GM19324 (cell line): ENCODE measurements at regions not wholly inside any gene's neighbourhood (a gene's known extent, or its start where the extent isn't known, plus 50 kb on each side); places are given as distances from the start of the nearest gene placed in this dataset.

ENCODE experiments used
- ATAC-seq: cut with Tn5 transposase; IDR thresholded peaks from one replicate; pipeline ENCODE4 v1.9.1; 2021; ENCODE audit warnings: mild to moderate bottlenecking, moderate library complexity; ENCODE audit not compliant: unreplicated experiment, low FRiP score

DNA sequence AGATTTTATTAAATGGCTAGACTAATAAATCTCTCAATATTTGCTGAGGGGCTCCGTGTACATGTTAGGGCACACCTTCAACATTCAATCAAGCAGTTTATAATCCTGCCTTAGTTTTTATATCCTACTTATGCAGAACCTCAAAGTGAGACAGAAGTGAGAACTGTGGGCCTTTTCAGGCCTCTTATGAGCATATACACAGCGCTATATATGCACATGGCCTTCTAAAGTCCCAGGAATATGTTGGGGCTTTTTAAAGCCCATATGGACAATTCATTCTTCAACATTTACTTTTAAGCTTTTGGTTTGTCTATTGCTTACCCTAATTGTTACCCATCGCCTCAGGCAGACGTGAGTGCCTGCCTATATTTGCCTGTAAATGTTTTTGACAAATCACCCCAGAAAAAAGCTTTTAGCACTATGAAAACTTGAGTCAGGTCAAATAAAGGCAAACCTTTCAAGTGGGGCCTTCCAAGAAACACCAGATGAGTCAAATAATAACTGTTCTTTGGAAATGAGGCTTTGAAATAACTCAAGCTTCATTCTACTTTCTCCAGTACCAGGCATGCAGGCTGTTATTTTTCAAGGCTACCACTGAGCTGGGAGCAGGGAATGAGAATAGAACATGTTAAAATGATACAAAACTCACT lies 58.2 kb downstream of the ESM1 start:
- no peak for ATAC-seq

DNA sequence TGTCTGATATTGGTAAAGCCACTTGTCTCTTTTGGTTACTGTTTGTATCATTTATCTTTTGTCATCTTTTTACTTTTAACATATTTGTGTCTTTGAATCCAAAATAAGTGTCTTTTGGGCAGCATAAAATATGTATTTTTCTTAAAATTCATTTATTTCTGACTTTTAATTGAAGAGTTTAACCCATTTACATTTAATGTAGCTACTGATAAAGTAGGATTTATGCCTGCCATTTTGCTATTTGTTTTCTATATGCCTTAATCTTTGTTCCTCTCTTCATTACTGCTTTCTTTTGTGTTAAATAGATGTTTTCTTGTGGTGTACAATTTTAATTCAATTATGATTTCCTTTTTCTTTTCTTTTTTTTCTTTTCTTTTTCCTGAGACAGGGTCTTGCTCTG lies 60.9 kb downstream of the ESM1 start:
- ATAC-seq: no peak

DNA sequence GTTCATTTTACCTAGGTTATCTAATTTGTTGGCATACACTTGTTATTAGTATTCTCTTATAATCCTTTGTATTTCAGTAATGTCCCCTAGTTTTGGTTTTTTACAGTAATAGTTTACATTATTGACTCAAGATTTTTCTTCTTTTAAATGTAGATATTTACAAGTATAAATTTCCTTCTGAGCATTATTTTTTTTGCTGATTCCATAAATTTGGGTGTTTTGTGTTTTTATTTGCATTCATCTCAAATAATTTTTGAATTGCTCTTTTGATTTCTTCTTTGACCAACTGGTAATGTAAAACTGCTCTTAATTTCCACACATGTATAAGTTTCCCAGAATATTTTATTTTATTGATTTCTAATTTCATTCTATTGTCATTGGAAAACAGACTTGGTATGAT lies 68.1 kb downstream of the ESM1 start:
- no peak for ATAC-seq

DNA sequence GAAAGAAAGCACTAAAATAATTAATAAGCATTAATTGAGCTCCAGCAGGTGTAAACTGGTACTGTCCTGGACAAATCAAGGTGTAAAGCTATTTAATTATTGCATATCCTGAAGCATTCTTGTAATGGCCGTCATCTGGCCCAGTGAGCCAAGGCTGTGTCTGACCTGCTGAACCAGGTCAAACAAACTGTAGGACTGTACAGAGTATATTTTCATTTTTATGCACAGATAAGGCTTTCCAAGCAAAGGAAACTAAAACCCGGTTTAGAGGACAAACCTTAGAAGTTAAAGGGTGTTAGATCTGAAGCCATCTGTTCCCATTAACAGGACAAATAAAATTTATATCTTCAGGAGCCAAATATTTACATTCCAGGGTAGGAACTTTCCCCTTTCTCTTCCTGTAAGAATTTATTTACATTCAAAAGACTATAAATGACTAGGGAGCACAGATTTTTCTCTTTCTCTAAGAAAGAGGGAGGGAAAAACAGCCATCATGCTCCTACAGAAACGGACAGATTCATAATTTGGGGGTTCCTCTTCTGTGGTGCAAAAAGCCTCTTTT lies 69.8 kb downstream of the ESM1 start:
- no peak for ATAC-seq

DNA sequence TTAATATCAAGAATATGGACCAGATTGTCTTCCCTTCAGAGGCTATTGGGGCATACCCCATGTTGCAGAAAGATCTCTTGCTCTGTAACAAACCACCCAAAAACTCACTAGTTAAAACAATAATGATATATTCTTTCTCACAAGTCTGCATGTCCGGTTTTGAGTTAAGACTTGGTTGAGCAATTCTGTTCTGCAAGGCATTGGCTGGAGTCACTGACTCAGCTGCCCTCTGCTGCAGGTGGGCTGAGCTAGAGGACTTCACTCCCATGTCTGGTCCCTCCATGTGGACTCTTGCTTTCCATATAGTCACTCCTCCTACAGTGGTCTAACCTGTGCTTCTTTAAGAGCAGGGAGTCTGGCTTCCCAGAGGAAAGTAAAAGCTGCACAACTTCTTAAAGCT lies 73.4 kb downstream of the ESM1 start:
- no peak for ATAC-seq

DNA sequence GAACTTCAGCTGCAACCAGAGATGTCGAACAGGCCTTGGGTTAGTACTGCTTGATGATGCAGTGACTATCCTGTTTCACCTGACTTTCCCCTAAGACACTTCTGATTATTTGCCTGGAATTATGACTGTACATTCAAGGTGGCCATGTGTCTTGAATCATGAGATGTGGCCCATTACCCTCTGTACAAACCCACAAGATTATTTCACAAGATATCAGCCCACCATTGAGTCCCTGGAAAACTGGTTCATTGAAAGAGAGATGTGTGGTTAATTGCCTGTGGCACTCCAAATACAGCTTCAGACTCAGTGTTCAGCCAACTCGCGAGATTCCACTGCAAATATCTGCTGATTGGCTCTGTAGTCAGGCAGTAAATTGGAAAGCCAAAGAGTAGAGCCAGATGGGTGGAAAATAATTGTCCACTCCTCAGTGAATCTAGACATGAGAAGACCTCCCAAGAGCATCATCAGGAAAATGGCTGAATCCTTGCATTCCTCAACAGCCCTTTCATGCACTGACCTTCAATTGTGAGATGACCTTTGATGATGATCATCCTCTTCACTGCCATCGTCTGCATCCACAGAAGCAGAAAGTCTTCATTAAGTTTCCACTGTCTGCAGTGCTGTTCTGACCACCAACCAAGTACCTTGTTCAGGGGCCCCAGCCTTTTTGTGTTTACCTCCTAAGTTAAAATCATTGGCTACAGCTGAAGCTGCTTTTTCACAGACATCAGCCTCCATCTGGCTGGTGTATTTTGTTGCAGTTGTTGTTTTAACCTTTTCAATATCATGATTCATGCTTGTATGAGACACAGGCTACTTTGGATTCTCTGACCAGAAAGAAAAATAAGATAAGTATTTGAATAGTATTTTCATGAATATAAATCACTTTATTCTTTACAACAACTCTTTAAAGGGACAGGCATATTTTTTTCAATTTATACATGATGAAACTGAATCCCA lies 75.2 kb downstream of the ESM1 start:
- ATAC-seq: no peak

DNA sequence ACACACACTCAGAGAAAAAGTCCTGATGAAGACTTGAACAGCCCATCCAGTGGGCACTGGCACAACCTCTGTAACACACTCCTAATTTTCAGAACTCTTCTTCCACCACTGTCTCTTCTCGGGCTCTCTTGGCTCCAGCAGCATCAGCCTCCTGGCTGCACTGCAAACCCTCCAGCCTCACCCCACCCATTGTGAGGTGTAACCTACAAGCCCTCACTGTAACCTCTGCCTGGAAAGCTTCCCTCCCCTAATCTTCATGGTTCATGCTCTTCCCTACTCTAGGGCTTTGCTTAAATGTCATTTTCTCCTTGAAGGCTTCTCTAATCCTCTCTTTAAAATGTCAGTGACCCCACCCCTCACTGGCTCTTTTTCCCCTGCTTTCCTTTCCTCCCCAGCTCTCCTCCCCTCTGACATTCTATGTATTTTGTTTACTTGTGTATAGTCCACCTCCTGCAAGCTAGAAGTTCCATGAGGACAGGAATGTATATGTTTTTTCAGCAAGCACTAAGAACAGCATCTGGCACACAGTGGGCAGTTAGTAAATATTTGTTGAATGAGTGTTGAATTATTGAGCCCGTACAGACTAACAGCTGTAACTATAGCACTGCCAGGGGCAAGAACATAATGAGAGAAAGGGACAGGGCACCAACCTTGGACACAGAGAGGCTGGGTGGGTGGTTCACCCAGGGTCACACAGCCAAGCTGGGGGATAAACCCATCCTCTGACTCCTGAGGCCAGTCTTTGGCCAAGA lies 76.4 kb downstream of the ESM1 start:
- no peak for ATAC-seq

DNA sequence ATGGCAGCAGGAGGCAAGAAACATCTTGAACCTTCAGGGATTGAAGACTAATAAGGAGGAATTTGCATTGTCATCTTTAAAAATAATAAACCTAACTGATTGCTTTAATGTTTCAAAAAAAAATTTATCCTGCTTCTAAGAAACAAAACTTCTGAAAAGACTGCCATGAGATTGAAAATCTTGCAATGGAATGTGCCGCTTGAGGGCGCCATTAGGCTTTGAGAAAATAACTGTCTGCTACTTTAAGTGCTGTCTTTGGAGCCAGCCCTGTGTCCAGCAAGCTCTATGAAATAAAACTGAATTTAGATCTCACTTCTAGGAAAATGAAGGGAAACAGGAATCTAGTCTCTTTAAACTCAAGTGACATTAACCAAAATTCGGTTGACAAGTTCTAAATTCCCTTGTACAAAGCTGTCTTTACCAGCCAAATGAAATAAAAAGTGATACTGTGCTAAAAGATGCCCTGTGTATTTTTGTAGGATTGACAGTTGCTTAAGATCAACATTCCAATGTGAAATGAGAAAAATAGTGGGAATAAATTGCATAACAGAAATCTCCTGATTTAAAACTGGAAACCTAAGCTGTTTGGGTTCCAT lies 79.4 kb downstream of the ESM1 start:
- ATAC-seq: no peak

DNA sequence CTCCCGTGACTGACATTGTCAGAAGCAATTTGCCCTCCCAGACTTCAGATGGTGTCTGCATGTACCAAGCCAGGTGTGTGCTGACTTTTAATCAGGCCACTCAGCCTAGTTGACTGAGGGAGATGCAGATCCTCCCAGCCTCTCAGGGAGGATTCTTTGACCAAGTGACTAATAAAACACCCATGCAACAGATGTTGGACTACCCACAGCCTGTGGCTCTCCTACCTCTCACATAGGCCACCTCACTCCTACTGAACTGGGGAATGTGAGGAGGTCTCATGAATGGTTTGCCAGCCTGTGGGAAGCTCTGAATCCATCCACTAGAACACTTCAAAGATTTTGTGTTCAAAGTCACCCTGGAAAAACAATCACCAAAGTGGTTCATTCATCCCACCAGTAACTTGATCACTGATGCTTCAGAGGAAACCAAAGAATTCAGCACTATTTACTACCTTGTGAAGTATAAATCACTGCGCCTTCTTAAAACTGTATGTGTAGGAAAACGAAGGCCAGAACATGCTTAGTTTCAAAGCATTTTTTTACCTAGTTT lies 80.1 kb downstream of the ESM1 start:
- no peak for ATAC-seq

DNA sequence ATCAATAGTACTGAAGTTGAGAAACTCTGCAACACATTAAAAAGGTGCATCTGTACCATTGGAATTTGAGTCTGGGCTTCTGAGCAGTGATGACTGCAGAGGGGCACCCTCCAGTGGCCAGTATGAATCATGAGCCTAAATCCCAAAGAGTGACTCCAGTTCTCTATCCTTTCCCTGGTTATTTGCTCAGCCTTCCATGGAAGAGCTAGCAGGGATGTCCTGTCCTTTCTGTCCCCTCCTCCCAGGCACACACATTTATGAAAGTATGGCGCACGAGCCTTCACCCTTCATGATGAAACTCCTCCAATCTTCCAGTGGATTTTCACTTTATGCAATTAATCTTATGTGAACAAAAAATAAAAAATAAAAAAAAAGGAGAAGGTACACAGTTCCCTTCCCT lies 81.0 kb downstream of the ESM1 start:
- no peak for ATAC-seq

DNA sequence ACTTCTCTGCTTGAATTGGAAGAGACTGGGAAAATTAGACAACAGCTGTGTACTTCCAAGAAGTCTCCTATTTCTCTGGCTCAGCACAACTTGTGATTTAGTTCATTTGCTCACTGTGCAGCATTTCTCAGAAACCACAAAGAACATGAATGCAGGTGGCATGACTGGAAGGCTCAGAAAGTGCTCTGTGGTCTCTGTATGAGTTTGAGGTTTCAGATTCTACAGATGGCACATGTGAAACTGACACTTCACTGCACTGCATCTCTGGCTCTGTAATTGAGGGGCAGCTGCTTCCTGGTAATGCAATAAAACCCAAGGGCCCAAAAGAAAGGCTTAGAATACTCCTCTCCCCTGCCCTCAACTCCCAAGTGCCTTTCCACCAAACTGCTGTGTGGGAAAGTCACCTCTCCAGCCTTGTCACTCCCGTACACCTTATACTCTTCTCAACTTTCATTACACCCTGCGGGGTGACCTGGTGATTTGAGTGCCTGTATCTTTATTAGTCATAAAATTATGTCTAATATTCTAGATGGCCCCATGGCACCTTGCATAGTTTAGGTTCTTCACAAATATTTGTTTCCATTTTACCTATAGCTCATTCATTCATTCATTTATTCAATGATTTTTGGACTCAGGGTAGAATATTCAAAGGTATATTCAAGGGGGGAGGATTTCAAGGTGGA lies 82.5 kb downstream of the ESM1 start:
- peak; percentile 99 for ATAC-seq

DNA sequence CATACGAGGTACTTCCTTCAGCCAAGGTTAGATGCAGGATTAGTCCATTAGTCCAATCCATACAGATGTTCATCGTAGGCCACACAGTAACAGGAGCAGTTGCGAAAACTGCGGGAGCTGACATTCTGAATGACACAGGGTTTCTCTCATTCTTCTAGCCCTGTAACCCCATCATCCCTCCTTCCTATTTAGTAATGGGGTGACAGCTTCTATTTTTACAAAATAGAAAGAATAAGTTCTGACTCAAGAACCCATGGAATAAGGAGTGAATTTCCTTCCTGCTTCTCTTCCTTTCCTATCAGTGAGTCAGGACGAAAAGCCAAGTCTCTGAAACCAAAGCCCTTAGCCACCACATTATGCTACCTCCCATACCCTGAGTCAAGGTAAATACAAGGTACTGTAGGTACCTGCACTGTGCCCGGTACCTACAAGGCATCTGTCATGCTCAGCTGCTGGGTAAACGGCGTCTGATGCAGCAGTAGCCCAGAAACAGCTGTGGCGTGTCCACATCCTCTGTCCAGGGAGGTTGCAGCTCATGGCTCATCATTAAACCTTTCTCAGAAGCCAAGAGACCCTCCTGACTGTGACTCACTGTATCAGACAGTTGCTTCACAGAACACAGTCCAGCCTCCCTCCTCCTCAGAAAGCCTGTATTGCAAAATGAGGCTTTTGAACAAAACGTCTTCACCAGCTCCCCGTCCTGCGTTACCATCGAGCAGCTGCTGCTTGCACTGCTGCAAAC lies 84.2 kb downstream of the ESM1 start:
- ATAC-seq: no peak

DNA sequence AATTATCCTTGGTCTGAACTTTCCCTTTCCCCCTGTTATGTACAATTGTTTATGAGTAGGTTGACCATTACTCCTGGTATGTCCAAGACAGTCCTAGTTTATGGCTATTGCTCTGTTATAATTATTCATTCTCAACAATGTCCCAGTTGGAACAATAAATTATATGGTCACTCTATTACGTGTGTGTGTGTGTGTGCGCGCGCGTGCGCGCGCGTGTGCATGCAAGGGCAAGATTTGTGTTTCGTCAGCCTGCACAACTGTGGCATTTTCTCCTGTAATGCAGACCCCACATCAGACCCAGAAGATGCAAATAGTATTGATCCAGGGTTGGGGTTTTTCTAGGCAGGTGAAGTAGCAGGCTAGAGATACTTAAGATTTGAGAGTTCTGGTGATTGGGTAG lies 88.4 kb downstream of the ESM1 start:
- ATAC-seq: no peak

DNA sequence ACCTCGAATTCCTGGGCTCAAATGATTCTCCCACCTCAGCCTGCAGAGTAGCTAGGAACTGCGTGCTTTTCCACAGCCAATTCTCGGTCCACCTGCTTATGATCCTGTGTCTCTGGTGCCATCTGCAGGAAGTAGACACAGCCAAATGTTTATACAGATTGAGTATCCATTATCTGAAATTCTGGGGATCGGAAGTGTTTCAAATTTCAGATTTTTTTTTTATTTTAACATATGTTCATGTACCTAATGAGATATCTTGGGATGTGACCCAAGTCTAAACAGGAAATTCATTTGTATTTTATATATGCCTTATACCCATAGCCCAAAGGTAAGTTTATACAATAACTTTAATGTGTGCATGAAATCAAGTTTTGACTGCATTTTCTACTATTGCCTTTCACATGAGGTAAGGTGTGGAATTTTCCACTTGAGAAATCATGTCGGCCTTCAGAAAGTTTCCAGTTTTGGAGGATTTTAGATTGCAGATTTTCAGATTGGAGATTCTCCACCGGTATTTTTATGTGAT lies 89.5 kb downstream of the ESM1 start:
- no peak for ATAC-seq

DNA sequence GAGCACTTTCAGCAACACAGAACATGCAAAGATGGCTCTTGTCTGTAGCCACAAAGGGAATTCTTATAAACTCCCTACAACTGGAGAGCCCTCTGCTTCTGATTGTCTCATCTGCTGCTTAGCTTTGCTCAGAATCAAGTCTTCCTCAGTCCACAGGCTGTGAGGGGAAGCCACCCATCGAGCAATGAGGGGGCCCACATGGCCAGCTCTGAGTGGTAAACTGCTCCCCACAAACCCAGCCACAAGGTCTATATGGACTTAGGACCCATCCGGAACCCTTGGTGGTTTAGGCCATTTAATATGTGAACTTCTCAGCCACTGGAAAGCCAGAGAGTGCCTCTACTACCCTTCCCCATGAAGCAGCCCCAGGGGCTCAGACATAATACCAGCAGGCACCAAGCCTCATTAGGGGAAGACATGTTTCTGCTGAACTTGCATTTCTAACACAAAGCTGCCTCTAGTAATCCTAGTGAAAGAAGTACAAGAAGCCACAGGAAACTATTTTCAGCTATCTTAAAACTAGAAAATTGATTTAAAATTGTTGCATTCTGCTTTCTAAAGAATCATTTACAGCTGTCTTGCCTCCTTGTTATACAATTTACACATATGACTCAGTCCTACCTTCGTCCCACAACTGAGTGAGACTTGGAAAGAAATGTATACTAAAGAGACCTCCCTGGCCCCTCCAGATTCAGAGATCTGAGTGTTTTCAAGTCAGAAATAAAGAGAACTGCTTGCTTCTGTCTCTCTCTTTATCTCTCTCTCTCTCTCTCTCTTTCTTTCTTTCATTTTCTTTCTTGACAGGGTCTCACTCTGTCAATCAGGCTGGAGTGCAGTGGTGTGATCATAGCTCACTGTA lies 90.2 kb downstream of the ESM1 start:
- no peak for ATAC-seq

DNA sequence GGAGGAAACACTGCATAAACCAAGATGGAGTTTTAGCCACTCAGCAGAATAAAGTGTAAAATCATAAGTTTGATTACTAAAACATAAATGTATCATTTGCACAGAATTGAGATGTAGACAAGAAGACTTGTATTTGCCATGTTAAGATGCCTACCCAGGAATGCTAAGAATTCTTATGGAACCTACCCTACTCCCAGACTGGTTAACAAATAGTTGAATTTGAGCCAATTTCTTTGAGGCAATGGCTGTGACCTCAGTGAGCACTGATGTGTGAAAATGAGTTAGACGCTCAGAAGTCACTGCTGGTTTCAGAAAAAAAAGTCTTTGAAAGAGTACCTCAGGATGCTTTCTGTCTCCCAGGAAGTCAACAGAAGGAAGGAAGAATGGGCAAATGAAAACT lies 95.6 kb downstream of the ESM1 start:
- no peak for ATAC-seq

DNA sequence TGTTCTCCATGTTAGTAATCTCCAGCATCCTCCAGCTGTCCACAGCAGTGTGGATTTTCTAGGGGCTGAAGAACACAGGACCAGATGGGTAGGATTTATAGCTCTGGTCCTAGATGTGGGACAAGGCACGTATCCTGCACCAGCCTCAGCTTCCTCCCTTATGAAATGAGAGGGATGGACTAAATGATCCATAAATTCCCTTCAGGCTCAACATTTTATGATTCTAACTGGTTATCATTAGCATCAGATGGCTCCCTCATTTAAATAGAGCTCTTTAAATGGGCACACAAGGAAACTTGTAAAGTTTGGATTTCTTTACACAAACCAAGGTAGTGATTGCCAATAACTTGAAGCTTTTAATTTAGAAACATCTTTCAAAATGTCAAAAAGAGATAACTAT lies 97.7 kb downstream of the ESM1 start:
- no peak for ATAC-seq

DNA sequence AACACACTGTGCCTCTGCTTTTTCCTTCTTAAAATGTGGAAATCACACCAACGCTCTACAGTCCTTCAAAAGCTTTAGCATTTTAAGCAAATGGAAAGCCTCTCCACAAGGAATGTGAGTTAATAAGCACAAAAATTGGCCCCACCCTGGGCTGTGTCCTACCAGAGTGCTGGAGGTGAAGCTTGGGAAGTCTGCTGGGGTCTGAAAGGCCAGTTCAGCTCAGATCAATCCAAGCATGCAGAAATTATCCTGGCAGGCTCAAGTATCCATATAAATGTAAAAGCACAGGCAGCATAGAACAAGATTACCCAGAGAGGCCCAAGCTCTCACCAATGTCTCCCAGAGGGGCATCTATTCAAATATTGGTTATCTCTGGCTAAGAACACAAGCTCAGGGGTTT lies 98.5 kb downstream of the ESM1 start:
- ATAC-seq: no peak
